ENCODE measurements at regions not wholly inside any gene's neighbourhood (a gene's known extent, or its start where the extent isn't known, plus 50 kb on each side); places are given as distances from the start of the nearest gene placed in this dataset.

- Histone ChIP-seq H3K4me3 (no peak overlapping the region), H3K9me3 (no peaks in the 10 kb centered on the region), H3K27ac (no peak overlapping the region), H3K27me3 (no peaks in the 10 kb centered on the region), H3K36me3 (no peaks in the 10 kb centered on the region), H3K4me1 (no peaks in the 10 kb centered on the region)
- intact Hi-C loops (cut with DNase I) = no loop called here
- TF ChIP-seq CTCF (IDR thresholded peaks at IDR 0.05) = no peak
- DNase-seq (ENCODE audit: low spot score in 2 of 2) = no peak
These were observed 167.1 kb upstream of the TUT7 start for GRCh38 chr9:86521322-86521721.

DNA sequence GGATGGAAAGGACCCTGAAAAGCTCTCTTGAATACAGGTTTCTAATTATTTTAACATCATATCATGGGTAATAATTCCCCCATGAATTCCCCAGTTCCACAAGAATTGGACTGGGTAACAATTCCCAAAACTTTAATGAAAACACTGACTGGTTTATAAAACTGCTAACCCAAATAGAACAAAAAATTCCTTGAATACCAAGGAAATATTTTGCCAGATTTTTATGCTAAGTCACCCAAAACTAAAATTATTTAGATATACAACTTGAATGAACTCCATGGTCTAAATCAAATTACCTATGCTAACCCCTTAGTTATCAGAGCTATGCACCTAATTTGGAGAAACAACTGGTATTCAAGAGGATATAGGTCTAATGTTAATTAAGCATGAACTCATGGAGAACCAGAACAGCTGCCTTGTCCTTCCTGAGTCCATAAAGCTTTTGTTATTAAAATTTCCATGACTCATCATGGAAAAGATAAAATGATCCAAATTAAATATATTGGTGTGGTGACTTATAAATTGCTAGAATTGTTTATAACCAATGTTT lies 164.9 kb upstream of the TUT7 start:
- Histone ChIP-seq H3K36me3 (no peaks in the 10 kb centered on the region), H3K4me1 (no peaks in the 10 kb centered on the region), H3K9me3 (no peaks in the 10 kb centered on the region), H3K4me3 (no peak overlapping the region), H3K27ac (peak overlapping the region in 1 of 2 donors; percentile 2), H3K27me3 (no peaks in the 10 kb centered on the region)
- no peak for DNase-seq (ENCODE audit: low spot score in 2 of 2)
- no peak for TF ChIP-seq CTCF (IDR thresholded peaks at IDR 0.05)
- intact Hi-C loops (cut with DNase I) = no loop called here

- H3K4me3 ChIP-seq = no peak overlapping the region
- no peaks in the 10 kb centered on the region for H3K9me3 ChIP-seq
- H3K36me3 ChIP-seq = no peaks in the 10 kb centered on the region
- TF ChIP-seq CTCF (IDR thresholded peaks at IDR 0.05) = no peak
- DNase-seq (ENCODE audit: low spot score in 2 of 2) = no peak
- no peaks in the 10 kb centered on the region for H3K27me3 ChIP-seq
- intact Hi-C loops (cut with DNase I) = no loop called here
- H3K27ac ChIP-seq = no peak overlapping the region
- no peaks in the 10 kb centered on the region for H3K4me1 ChIP-seq
These were observed 163.3 kb upstream of the TUT7 start for GRCh38 chr9:86517475-86517874.

GRCh38 chr9:86516564-86516963 lies 162.4 kb upstream of the TUT7 start:
- H3K4me3 ChIP-seq = no peak overlapping the region
- H3K27ac ChIP-seq = no peak overlapping the region
- intact Hi-C loops (cut with DNase I) = no loop called here
- H3K36me3 ChIP-seq = no peaks in the 10 kb centered on the region
- no peaks in the 10 kb centered on the region for H3K27me3 ChIP-seq
- DNase-seq (ENCODE audit: low spot score in 2 of 2) = no peak
- TF ChIP-seq CTCF (IDR thresholded peaks at IDR 0.05) = no peak
- H3K4me1 ChIP-seq = no peaks in the 10 kb centered on the region
- no peaks in the 10 kb centered on the region for H3K9me3 ChIP-seq

- intact Hi-C loops (cut with DNase I) = no loop called here
- Histone ChIP-seq H3K4me1 (no peaks in the 10 kb centered on the region), H3K36me3 (no peaks in the 10 kb centered on the region), H3K4me3 (no peak overlapping the region), H3K27me3 (no peaks in the 10 kb centered on the region), H3K9me3 (no peaks in the 10 kb centered on the region), H3K27ac (no peak overlapping the region)
- DNase-seq (ENCODE audit: low spot score in 2 of 2) = no peak
- no peak for TF ChIP-seq CTCF (IDR thresholded peaks at IDR 0.05)
These were observed 161.0 kb upstream of the TUT7 start for GRCh38 chr9:86515221-86515620.

DNA sequence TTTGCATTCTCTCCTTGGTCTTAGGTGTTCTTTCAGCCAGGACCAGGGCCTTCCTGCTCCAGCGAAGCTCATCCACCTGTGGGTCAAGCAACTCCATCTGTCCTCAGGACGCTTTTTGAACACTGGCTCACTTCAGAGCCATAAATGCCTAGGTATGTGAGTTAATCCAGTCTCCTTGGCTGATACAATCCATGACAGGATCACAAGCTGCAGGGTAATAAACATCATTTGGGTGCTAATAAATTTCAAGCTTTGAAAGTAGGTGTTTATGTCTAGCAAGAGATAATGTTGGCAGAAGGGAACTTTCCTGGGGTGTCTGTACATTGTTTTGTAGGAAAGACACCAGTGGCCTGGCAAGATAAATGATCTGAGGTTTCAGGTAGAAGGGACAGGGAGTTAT lies 159.2 kb upstream of the TUT7 start:
- intact Hi-C loops (cut with DNase I) = no loop called here
- TF ChIP-seq CTCF (IDR thresholded peaks at IDR 0.05) = no peak
- no peaks in the 10 kb centered on the region for H3K27me3 ChIP-seq
- no peaks in the 10 kb centered on the region for H3K9me3 ChIP-seq
- DNase-seq (ENCODE audit: low spot score in 2 of 2) = no peak
- no peak overlapping the region for H3K27ac ChIP-seq
- no peak overlapping the region for H3K4me3 ChIP-seq
- H3K36me3 ChIP-seq = no peaks in the 10 kb centered on the region
- H3K4me1 ChIP-seq = no peaks in the 10 kb centered on the region
